ENCODE measurements at regions not wholly inside any gene's neighbourhood (a gene's known extent, or its start where the extent isn't known, plus 50 kb on each side); places are given as distances from the start of the nearest gene placed in this dataset.
"Not testable (repeated sequence)": the region's sequence is repeated elsewhere in the genome, so short reads cannot be mapped to it uniquely, and the experiment has no call there.

GRCh38 chr18:72991379-72991778 lies 123.6 kb upstream of the NETO1 start:
- H3K36me3 ChIP-seq (ENCODE audit: control insufficient read depth in 1 of 2, insufficient read depth in 2 of 2, low read length in 2 of 2), result no peaks in the 10 kb centered on the region
- H3K9me3 ChIP-seq (ENCODE audit: control insufficient read depth in 1 of 2, insufficient read depth in 1 of 2, low read depth in 1 of 2, low read length in 2 of 2), result peaks cover 4% of the 10 kb centered on the region in 2 experiments; a peak in 1 of 4 replicates
- no peaks in the 10 kb centered on the region for H3K9me2 ChIP-seq (ENCODE audit: insufficient read depth)
- intact Hi-C loops (cut with micrococcal nuclease), result no loop called here
- DNase-seq (ENCODE audit: low read depth, low spot score) (no peak), ATAC-seq (no peak)
- POLR2A ChIA-PET, result no interaction called here
- RAD21 ChIA-PET (ENCODE audit: low non-redundant PET in 1 of 2, low total read pairs in 2 of 2, uncharacterized antibody in 2 of 2, unreplicated experiment in 2 of 2), result no interaction called here
- H3K9ac ChIP-seq (ENCODE audit: low read length), result no peak overlapping the region
- CTCF ChIA-PET, result no interaction called here
- no TSS peak for BruUV-seq (replicated peaks)
- no peaks in the 10 kb centered on the region for H4K20me1 ChIP-seq (ENCODE audit: insufficient read depth)
- no peak overlapping the region for H3K27ac ChIP-seq (ENCODE audit: low read depth, low read length)
- H3K79me2 ChIP-seq (ENCODE audit: insufficient read depth, low read length), result no peaks in the 10 kb centered on the region
- H3K4me1 ChIP-seq (ENCODE audit: control insufficient read depth in 1 of 2, insufficient read depth in 2 of 2, low read length in 2 of 2), result no peaks in the 10 kb centered on the region
- H2AFZ ChIP-seq (ENCODE audit: low read depth, low read length, poor library complexity, severe bottlenecking), result no peak overlapping the region
- no peak overlapping the region for H3K4me3 ChIP-seq (replicated peaks in 1 of 2; ENCODE audit: low read depth in 1 of 2, low read length in 2 of 2)
- no peak overlapping the region for H3K4me2 ChIP-seq (ENCODE audit: low read length)
- no peaks in the 10 kb centered on the region for H3K27me3 ChIP-seq (ENCODE audit: insufficient read depth, low read length)
- TF ChIP-seq, protein P1, sequence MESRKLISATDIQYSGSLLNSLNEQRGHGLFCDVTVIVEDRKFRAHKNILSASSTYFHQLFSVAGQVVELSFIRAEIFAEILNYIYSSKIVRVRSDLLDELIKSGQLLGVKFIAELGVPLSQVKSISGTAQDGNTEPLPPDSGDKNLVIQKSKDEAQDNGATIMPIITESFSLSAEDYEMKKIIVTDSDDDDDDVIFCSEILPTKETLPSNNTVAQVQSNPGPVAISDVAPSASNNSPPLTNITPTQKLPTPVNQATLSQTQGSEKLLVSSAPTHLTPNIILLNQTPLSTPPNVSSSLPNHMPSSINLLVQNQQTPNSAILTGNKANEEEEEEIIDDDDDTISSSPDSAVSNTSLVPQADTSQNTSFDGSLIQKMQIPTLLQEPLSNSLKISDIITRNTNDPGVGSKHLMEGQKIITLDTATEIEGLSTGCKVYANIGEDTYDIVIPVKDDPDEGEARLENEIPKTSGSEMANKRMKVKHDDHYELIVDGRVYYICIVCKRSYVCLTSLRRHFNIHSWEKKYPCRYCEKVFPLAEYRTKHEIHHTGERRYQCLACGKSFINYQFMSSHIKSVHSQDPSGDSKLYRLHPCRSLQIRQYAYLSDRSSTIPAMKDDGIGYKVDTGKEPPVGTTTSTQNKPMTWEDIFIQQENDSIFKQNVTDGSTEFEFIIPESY (IDR thresholded peaks at IDR 0.05; ENCODE audit: extremely low read depth, insufficient replicate concordance, low read length), result no peak
- TF ChIP-seq YY1 (IDR thresholded peaks at IDR 0.05; ENCODE audit: extremely low read depth, insufficient replicate concordance, low read depth, low read length) (no peak), CBX3 (IDR thresholded peaks at IDR 0.05; ENCODE audit: low read depth) (no peak), ZNF274 (IDR thresholded peaks at IDR 0.05; ENCODE audit: low read depth, low read length) (no peak), FOSL1 (IDR thresholded peaks at IDR 0.05; ENCODE audit: low read depth) (no peak), EGR1 (IDR thresholded peaks at IDR 0.05; ENCODE audit: low read depth) (no peak)

GRCh38 chr18:72987570-72987969 lies 119.8 kb upstream of the NETO1 start:
- H3K4me1 ChIP-seq (ENCODE audit: control insufficient read depth in 1 of 2, insufficient read depth in 2 of 2, low read length in 2 of 2); H2AFZ ChIP-seq (ENCODE audit: low read depth, low read length, poor library complexity, severe bottlenecking); H3K27me3 ChIP-seq (ENCODE audit: insufficient read depth, low read length); H3K27ac ChIP-seq (ENCODE audit: low read depth, low read length); H3K79me2 ChIP-seq (ENCODE audit: insufficient read depth, low read length); BruUV-seq (replicated peaks); POLR2A ChIA-PET; H3K4me3 ChIP-seq (replicated peaks in 1 of 2; ENCODE audit: low read depth in 1 of 2, low read length in 2 of 2); RAD21 ChIA-PET (ENCODE audit: low non-redundant PET in 1 of 2, low total read pairs in 2 of 2, uncharacterized antibody in 2 of 2, unreplicated experiment in 2 of 2); H3K36me3 ChIP-seq (ENCODE audit: control insufficient read depth in 1 of 2, insufficient read depth in 2 of 2, low read length in 2 of 2); DNase-seq (ENCODE audit: low read depth, low spot score); H3K9me2 ChIP-seq (ENCODE audit: insufficient read depth); H4K20me1 ChIP-seq (ENCODE audit: insufficient read depth); CTCF ChIA-PET; ATAC-seq; intact Hi-C loops (cut with micrococcal nuclease); H3K9ac ChIP-seq (ENCODE audit: low read length); H3K4me2 ChIP-seq (ENCODE audit: low read length): not testable (repeated sequence)
- peaks cover 0 to 10% of the 10 kb centered on the region in 2 experiments; a peak in 2 of 4 replicates for H3K9me3 ChIP-seq (ENCODE audit: control insufficient read depth in 1 of 2, insufficient read depth in 1 of 2, low read depth in 1 of 2, low read length in 2 of 2)
